Stromal cell of bone marrow (primary cell): ENCODE measurements at regions not wholly inside any gene's neighbourhood (a gene's known extent, or its start where the extent isn't known, plus 50 kb on each side); places are given as distances from the start of the nearest gene placed in this dataset.
"Not testable (repeated sequence)": the region's sequence is repeated elsewhere in the genome, so short reads cannot be mapped to it uniquely, and the experiment has no call there.

Experiments used
- DNase-seq: peaks from one replicate; pipeline ENCODE4 v3.0.0-alpha.2; 2012; ENCODE audit warnings: low read depth

DNA sequence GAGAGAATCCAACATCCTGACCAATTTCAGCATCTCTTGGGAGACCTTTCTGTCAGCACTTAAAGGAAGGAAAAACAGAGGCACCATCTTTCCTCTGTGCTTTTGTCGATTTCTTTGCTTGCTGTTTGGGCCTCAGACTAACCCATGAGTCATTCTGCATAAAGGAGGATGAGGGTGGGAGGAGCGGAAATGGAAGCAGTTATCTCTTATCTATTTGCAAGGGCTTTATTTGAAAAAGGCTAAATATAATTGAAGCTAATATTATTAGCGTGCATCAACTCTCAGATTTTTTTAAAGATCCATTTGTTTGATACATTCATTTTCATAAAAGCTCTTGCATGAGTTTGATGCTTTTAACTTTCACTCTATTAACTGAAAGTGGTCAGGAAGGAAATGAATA lies 72.9 kb downstream of the ZNF622 start:
- DNase-seq = no peak

DNA sequence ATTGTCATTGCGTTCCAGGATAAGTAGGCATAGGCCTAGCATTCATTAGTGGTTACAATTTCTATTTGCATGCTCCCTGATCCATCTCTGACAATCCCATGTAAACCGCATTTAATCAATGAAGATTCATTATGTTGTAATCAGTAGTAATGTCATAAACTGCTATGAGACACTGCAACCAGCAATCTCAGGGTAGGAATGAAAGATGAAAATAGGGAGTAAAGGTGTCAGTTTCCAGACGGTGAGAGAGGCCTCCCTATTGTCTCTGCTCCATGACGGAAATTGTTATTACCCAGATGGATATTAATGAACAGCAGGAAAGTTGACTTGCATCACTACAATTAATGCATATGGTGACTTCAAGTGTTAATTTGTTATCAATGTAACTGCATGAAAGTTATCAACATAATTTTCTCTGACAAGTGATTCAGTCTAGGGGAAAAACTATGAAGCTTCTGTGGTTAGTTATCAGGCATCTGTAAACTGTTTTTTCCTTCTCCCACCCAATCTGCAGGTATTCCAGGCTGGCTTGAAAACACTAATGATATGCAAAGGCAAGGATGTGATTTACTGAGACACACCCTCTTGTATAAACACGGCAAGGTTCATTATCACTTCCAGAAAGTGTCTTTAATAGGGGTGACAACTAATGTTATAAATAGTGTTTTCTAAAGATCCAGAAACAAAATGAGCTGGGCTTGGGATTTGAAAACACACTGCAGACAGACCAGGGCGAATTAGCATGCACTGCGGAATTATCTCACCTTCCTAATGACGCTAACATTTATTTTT lies 73.5 kb downstream of the ZNF622 start:
- DNase-seq = no peak

DNA sequence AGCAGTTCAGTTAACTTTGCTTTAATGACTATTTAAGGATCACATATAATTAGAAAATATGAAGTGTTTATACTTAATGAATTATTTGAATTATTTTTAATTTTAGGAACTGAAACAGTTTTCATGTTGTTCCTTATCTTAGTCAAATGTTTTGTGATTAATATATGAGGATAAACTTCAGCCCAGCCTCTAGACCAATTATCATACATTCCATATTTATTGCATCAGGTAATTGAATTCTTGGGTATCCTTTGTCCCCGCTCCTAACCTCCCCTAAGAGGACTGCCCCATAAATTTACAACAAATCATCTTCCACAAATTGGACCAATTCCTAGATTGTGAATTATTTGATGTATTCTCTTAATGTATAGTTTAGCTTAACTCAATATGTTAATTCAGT lies 74.8 kb downstream of the ZNF622 start:
- DNase-seq = no peak

DNA sequence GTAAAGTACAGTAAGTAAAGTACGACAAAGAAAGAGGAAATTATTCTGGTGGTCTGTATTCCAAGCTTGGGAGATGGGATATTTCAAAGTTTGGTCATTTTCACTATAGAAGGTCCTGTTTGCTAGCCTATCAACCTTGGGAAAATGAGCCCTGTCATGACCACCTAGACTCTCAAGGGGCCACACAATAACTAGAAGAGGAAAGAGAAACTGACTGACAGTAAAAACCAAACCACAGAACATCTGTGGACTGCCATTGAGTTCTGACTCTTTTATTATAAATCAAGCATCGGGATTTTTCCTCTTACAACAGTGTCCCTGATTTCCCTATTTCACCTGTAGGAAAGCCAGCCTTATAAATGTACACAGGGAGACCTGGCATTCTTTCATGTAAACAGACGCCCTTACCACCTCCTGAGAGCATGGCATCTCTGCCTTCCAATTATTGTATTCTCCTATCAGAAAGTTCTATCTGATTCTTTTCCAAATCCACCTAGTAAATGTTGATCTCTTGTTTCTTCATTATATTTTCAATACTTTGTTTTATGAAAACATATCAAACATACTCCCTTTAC lies 80.0 kb downstream of the ZNF622 start:
- DNase-seq = no peak

DNA sequence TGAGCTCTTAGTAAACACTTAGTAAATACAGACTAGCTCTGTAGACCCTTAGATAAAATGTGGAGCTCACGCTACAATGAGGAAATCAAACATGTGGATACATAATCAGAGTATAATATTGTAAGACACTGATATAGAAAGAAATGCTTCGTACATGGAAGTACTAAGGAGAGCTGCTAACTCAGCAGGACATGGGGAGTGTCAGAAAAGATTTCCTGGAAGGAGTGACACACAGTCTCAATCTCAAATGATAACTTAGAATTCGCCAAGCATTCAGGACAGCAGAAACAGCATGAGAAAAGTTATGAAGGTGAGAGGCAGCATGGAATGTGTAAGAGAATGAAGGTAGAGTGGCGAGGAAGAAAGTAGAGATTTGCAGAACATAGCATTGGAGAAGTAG lies 80.8 kb downstream of the ZNF622 start:
- DNase-seq = no peak

DNA sequence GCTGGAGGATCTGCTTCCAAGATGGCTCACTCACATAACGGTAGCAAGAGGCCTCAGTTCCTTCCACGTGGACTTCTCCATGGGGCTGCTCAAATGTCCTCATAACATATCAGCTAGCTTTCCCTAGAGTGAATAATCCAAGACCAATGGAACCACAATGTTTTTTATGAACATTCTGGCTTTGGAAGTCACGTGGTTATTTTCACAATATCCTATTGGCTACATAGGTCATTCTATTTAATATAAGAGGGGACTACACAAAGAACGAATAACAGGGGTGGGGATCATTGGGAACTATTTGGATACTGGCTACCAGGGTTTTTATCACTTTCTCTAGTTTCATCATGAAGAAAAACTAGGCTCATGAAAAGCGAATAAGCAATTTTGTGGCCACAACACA lies 81.4 kb downstream of the ZNF622 start:
- no peak for DNase-seq

DNA sequence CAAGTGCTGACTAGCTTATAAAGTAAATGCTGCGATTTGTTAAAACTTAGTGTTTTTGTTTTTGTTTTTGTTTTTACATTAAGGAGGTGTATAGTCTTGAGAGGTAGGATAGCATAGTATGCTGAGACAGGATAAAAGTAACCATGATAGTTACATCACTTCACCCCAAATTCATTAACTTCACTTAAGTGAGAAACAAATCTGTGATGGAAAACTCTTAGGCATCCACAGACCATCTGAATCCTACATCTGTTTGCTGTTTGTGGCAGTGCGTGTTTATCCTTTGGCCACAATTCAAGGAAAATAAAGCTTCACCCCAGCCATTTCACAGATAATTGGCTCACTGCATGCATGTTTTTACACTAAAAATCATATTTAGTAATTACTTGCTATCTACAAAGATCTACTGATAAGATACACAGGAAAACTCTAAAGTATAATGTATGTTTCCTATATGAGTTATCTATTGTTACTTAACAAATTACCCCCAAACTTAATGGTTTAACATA lies 82.0 kb downstream of the ZNF622 start:
- no peak for DNase-seq

DNA sequence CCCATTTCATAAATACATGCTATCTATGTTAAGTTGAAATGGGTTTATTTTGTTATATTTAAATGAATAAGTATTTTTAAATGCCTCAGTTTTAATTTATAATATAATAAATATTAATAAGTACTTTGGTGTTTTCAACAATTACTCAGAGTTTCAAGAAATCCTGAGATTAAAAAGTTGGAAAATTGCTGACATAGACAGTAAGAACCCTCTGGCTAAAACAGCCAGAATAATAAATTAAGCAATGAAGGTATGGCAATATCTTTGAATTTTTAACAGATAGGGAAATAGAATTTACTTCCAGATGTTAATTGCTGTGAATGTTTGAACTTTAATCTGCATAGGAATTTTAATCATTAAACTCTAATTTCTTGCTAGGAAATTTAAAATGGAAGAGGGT lies 83.6 kb downstream of the ZNF622 start:
- DNase-seq = no peak

DNA sequence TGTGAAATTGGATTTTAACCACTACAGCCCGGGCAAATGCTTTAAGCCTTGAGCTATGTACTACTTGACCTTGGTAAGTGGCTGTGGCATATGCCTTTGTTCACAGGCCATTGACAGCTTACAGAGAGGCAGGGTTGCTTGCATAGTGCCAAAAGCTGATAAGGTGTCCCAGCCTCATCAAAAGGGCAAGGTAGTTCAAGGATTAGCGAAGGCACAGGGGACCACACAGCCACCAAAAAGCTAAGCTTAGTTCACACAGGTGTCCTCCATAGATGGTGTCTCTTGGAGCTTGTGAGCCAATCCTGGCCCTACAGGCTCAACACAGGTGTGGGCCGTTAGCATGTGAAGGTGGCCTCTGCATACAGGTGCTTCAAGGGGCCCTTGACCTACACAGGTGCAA lies 86.8 kb downstream of the ZNF622 start:
- no peak for DNase-seq

DNA sequence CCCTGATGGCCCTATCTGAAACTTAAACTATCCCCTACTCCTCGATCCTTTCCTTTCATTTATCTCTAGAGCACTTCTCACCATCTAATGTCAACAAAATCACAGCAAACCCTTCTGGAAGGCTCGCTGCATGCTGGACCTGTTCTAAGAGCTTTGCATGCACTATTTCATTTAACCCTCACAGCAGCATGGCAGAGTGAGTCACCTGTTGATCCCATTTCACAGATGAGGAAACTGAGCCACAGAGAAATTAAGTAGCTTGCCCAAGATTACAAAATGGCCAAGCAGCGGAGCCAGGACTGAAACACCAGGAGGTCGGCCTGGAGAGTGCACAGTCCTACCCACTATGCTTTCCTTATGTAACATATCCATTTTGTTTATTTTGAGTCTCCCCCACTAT lies 93.1 kb downstream of the ZNF622 start:
- DNase-seq = no peak

DNA sequence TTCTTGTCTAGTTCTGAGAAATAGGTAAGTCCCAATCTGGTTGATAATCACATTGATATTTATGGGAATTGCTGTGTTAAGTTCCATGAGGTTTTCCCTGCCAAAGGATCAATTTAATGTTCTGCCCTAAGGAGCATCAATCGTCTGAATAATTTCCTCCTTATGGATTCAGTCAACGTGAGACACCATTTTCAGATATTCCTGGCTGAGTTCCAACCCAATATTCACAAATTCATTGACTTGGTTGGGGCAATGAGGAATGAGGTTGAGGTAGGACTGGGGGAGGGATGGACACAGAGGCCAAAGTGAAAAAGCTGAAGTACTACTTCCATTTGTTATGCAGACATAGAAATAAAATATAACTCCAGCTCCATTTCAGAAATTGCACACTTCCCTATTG lies 99.1 kb downstream of the ZNF622 start:
- no peak for DNase-seq

DNA sequence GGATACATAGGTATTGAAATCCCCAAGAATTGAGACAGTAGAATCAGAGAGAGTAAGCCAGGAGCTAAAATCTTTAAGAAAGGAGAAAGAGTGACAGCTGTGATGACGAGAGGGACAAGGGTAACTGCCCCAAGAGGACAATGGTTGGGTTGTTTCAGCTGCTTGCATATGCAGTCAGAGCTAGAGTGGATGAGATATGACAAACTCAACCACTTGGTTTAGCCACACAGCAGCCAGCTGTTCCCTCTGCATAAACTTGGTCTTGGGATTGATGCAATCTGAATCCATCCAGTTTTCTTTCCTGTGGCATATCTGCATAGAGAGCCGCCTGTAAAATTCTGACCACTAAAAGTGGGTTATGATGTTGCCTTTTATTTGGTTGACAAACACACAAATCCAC lies 100.7 kb downstream of the ZNF622 start:
- no peak for DNase-seq

DNA sequence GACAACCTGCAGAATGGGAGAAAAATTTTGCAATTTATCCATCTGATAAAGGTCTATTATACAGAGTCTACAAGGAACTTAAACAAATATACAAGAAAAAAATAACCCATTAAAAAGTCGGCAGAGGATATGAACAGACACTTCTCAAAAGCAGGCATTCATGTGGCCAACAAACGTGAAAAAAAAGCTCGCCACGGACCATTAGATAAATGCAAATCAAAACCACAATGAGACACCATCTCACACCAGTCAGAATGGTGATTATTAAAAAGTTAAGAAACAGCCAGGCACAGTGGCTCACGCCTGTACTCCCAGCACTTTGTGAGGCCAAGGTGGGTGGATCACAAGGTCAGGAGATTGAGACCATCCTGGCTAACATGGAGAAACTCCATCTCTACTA lies 112.2 kb downstream of the ZNF622 start:
- DNase-seq = not testable (repeated sequence)

DNA sequence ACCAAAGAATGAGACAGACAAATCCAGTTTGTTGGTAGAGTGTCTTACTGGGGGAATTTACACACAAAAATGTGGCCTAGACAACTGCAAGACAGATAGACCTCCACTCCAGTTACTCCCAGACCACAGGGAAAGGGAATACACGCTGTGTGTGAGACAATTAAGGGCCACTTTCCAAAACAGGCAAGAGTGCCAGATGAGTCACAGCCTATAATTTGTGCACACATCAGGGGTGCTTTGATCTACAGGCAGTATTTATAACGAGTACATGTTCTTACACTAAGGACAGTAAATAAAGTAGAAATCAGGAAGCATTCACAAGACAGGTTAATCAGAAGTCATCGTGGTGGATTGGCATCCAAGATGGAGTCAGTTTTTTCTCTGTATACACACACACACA lies 114.8 kb downstream of the ZNF622 start:
- DNase-seq = no peak

DNA sequence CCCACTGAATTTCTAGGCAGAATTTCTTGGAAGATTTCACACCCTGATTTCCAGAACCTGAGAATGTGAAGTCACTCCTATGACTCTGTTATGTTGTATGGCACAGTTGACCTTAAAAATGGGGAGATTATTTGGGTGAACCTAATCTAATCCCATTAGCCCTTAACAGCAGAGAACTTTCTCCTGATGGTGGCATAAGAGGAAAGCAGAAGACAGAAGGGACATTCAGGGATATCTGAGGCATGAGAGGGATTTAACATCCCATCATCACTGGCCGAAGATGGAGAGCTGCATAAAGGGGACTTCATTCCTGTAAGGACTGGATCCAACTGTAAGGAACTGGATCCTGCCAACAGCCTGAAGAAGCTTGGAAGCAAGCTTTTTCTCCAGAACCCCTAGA lies 119.2 kb downstream of the ZNF622 start:
- no peak for DNase-seq

DNA sequence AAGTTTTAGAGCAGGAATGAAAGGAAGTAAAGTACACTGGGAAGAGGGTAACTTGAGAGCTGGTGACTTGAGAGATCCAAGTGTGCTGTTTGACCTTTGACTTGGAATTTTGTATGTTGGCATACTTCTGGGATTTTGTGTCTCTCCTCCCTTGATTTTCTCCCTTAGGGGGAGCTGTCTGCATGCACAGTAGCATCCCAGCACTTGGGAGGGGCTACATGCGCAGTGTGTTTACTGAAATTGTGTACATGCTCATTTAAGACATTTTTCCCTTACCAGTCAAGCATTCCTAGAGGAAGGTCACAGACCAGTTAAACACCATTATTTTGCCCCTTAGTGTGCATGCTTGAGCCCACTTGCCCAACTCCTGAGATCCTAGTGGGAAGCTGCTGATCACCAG lies 120.1 kb downstream of the ZNF622 start:
- no peak for DNase-seq

DNA sequence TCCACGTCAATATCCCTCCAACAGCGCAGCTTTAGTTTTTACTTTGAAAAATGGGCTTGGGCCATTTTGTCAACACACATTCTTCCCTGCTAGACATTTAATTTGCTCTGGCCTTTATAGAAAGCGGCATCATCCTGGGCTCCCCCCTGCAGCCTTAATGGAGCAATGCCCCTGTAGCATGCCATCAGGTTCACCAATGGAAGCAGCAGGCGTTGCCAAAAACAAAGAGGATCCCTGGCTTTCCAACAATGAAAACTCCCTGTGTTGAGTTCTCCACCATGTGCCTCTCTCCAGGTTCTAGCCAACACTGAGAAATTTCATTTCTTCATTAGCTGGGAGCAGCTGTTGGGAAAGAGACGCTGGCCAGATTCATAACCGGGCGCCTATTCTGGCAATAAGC lies 139.5 kb downstream of the ZNF622 start:
- no peak for DNase-seq

DNA sequence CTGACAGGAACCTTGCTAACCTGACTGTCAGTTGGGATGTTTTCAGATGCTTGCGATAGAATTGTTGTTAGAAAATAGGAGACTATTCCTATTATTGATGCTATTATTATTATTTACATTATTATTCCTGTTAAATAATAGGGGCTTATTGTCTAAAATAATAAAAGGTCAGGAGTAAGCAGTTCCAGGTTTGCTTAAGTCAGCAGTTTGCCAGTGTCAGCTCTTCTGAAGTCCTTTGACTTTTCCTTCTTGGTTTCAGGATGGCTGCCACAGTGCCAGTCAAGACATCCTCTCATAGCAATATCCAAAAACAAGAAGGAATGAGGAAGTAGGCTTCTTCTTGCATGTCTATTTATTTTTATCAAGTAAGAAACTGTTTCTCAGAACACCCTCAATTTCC lies 141.7 kb upstream of the MARCHF11 start:
- DNase-seq = no peak

DNA sequence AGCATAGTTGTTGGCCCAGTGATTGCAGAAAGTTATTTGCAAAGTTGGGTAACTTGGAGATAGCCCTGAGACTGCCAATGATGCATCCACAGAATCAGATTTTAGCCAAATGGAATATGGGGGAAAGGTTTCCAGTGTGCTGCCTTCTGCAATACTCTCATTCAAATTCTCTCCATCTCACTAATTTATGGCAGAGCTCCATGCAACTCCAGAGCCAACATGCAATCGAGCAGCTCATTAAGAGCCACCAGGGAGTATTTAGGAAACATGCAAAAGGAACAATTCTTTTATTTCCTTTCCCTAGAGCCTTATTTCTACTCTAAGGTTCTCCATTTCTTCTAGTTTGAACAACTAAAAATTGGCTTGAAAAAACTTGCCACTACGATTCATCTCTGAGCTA lies 135.9 kb upstream of the MARCHF11 start:
- no peak for DNase-seq

DNA sequence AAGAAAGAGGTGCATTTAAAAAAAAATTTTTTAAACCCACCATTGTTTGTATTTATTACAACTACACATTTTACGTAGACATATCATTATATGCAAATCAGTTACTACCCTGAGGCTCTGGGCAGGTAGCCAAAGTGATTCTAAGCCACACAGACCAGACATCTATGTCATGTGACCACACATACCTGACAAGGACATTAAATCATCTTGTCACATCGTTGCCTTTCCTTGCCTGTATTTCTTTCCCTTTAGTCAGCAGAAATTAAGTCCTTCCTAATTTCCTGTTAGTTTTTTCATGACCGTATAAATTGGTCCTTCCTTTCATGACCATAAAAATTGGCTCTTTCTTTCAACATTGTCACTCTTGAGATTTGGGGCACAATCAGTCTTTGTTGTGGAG lies 134.2 kb upstream of the MARCHF11 start:
- DNase-seq = no peak

DNA sequence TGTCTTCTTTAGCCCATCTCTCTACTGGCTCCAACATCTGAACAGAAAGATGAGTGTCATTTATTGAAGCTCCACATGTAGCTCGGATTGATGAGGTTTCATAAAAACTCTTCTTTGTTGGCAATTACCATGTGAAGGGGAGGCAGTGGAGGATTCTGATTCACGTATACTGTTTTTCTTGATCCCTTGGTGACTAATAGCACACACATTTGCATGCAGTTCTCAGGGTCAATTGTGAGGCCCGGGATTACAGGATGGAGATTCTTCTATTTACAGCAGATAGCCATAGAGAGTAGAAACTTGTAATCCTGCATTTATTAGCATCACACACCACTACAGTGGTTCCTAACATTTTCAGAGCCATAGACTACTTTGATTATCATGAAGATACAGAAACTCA lies 133.2 kb upstream of the MARCHF11 start:
- DNase-seq = no peak

DNA sequence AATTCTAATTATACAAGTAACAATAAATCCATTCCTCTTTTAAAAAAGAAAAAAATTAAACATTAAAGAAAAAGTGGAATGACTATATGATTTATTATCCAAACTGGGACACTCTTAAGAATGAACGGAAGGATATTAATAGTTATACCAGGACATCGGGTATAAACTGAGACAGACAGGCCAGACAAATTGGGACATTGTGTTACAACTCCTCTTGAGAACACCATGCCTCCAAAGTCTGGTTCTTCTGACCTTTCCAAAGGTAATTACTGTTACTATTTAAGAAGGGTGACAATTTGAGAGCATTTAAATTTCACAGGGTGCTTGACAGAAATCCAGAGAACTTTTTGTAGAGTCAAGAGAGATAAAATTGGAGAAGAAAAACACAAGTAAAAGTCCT lies 132.1 kb upstream of the MARCHF11 start:
- DNase-seq = no peak

DNA sequence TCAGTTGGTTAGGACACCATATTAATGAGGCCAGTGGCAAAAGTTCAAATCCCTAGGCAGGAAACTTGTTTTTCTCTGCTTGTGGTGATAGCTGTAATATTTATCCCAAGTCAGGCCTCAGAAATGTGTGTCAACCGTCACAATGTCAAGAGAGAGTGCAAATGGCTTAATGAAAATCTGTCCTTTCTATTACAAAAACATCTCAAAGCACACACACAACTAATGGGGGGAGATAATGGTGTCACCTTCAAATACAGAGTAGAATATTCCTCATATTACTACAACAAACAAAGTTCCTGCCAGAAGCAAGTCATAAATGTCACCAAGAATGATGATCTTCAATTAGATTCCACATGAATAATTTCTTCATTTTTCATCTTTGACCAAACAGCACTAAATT lies 127.2 kb upstream of the MARCHF11 start:
- no peak for DNase-seq

DNA sequence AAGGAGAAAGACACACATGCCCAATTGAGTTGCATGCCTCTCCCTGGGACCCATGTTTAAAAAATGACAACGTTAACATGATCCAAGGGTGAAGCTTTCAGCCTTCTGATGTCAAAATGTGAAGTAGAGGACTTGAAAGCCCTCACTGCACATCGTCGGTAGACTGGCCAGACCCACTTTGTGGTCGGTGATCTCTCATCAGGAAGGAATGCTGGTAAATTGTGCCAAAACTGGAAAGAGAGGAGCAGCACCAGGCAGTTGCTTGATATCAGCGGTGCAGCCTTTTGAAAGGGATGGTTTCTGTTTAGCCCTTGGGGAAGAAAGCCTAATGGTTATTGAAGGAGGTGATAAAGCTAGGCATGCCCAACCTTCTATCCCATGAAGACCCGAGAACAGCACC lies 125.3 kb upstream of the MARCHF11 start:
- DNase-seq = peak; percentile 3
